Thoracic aorta (tissue), 2 donors: ENCODE measurements at regions not wholly inside any gene's neighbourhood (a gene's known extent, or its start where the extent isn't known, plus 50 kb on each side); places are given as distances from the start of the nearest gene placed in this dataset.

Source experiments
- ATAC-seq: fragments of 150-250 bp; one replicate; pipeline ENCODE4 v1.8.0; 2017; ENCODE audit warnings: low read depth; ENCODE audit not compliant: insufficient number of reproducible peaks, low FRiP score
- DNase-seq: peaks from one replicate; pipeline ENCODE4 v3.0.0-alpha.2; 2020; ENCODE audit warnings: low spot score
- H3K27ac ChIP-seq, 2 donors: fragments of 200-600 bp; sonication (generic); 1 replicate in 1 of 2; 2 replicates in 1 of 2; pipeline ENCODE4 v1.5.1; 2016; ENCODE audit warnings: mild to moderate bottlenecking in 2 of 2, moderate library complexity in 2 of 2
- H3K27me3 ChIP-seq: fragments of 200-600 bp; sonication (generic); replicated peaks from 2 replicates; pipeline ENCODE4 v1.6.0; 2016; ENCODE audit warnings: mild to moderate bottlenecking; ENCODE audit not compliant: insufficient read depth
- H3K36me3 ChIP-seq: fragments of 200-600 bp; sonication (generic); one replicate; pipeline ENCODE4 v1.5.1; 2016
- H3K4me1 ChIP-seq, 2 donors: fragments of 200-600 bp; sonication (generic); 1 replicate in 1 of 2; 2 replicates in 1 of 2; pipeline versions ENCODE4 v1.5.1 to v1.6.0; 2016; ENCODE audit warnings: low read depth in 2 of 2, mild to moderate bottlenecking in 1 of 2; ENCODE audit not compliant: control insufficient read depth in 1 of 2
- H3K4me3 ChIP-seq: fragments of 200-600 bp; sonication (generic); 2 replicates; pipeline ENCODE4 v1.5.1; 2016; ENCODE audit warnings: mild to moderate bottlenecking
- H3K9me3 ChIP-seq: fragments of 200-600 bp; sonication (generic); 2 replicates; pipeline ENCODE4 v1.5.1; 2016
- CTCF ChIP-seq: fragments of 200-600 bp; sonication (generic); IDR thresholded peaks from one replicate; pipeline ENCODE4 v1.5.1; 2019; ENCODE audit warnings: antibody characterized with exemption

- TF ChIP-seq CTCF: no peak
Observed at GRCh38 chrX:118211891-118212816, 95.5 kb upstream of the KLHL13 start.

GRCh38 chrX:118212817-118213183, 96.2 kb upstream of the KLHL13 start:
- H3K4me1 ChIP-seq: no peaks in the 10 kb centered on the region
- no peaks in the 10 kb centered on the region for H3K9me3 ChIP-seq
- no peaks in the 10 kb centered on the region for H3K27me3 ChIP-seq
- ATAC-seq (no peak), DNase-seq (no peak)
- H3K27ac ChIP-seq: no peak overlapping the region
- no peaks in the 10 kb centered on the region for H3K36me3 ChIP-seq
- TF ChIP-seq CTCF: no peak
- no peak overlapping the region for H3K4me3 ChIP-seq

More at GRCh38 chrX:118211891-118212816, 95.5 kb upstream of the KLHL13 start:
- no peaks in the 10 kb centered on the region for H3K36me3 ChIP-seq
- H3K27ac ChIP-seq: no peak overlapping the region
- H3K4me1 ChIP-seq: no peaks in the 10 kb centered on the region
- DNase-seq: no peak
- no peaks in the 10 kb centered on the region for H3K9me3 ChIP-seq
- H3K27me3 ChIP-seq: no peaks in the 10 kb centered on the region
- no peak overlapping the region for H3K4me3 ChIP-seq
- no peak for ATAC-seq

- Histone ChIP-seq H3K27ac (no peak overlapping the region), H3K27me3 (no peaks in the 10 kb centered on the region), H3K9me3 (no peaks in the 10 kb centered on the region), H3K4me3 (no peak overlapping the region), H3K36me3 (no peaks in the 10 kb centered on the region), H3K4me1 (no peaks in the 10 kb centered on the region)
- DNase-seq (no peak), ATAC-seq (no peak)
- no peak for TF ChIP-seq CTCF
Observed at GRCh38 chrX:118215346-118215745, 98.7 kb upstream of the KLHL13 start.

- H3K27ac ChIP-seq: no peak overlapping the region
- H3K9me3 ChIP-seq: no peaks in the 10 kb centered on the region
- H3K4me3 ChIP-seq: no peak overlapping the region
- no peaks in the 10 kb centered on the region for H3K27me3 ChIP-seq
- DNase-seq: no peak
- no peak for ATAC-seq
- no peaks in the 10 kb centered on the region for H3K4me1 ChIP-seq
- no peak for TF ChIP-seq CTCF
- no peaks in the 10 kb centered on the region for H3K36me3 ChIP-seq
Observed at GRCh38 chrX:118216087-118216486, 99.5 kb upstream of the KLHL13 start.

GRCh38 chrX:118216509-118216908, 99.9 kb upstream of the KLHL13 start:
- H3K4me3 ChIP-seq: no peak overlapping the region
- no peak for ATAC-seq

More at GRCh38 chrX:118216509-118216908, 99.9 kb upstream of the KLHL13 start:
- no peak for DNase-seq
- no peak overlapping the region for H3K27ac ChIP-seq
- H3K36me3 ChIP-seq: no peaks in the 10 kb centered on the region
- TF ChIP-seq CTCF: no peak
- no peaks in the 10 kb centered on the region for H3K9me3 ChIP-seq
- H3K27me3 ChIP-seq: no peaks in the 10 kb centered on the region
- no peaks in the 10 kb centered on the region for H3K4me1 ChIP-seq
